Fibroblast of upper back skin (primary cell): ENCODE measurements at regions not wholly inside any gene's neighbourhood (a gene's known extent, or its start where the extent isn't known, plus 50 kb on each side); places are given as distances from the start of the nearest gene placed in this dataset.
"Not testable (repeated sequence)": the region's sequence is repeated elsewhere in the genome, so short reads cannot be mapped to it uniquely, and the experiment has no call there.

ENCODE experiments used
- DNase-seq: peaks from one replicate; pipeline ENCODE4 v3.0.0-alpha.2; 2013

GRCh38 chr7:25602730-25603426, 374.6 kb upstream of the NPVF start:
- DNase-seq: not testable (repeated sequence)

- not testable (repeated sequence) for DNase-seq
Observed at GRCh38 chr7:25603427-25603740, 375.1 kb upstream of the NPVF start.

- no peak for DNase-seq
Observed at GRCh38 chr7:25611196-25611595, 382.9 kb upstream of the NPVF start.

- DNase-seq: no peak
Observed at GRCh38 chr7:25613912-25614311, 385.6 kb upstream of the NPVF start.

DNA sequence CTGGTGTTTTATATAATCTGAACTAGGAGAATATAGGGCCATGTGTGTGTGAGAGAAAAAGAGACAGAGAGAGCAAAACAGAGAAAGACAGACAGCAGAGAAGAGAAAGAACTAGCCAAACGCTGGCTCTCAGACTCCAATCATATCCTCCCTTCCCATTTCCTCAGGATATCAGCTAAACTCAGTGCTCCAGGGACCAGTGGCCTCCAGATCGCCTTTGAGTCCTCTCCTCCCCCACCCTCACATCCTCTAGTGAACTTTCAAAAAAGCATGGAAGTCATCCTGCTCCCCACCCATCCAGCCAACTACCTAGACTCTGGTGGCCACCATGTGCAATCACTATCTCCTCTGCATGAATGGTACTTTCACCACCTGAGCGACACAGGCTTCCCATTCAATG, 386.1 kb upstream of the NPVF start:
- no peak for DNase-seq

- DNase-seq: no peak
Observed at GRCh38 chr7:25615003-25615402, 386.7 kb upstream of the NPVF start.

- DNase-seq: no peak
Observed at GRCh38 chr7:25615593-25615992, 387.3 kb upstream of the NPVF start.

- no peak for DNase-seq
Observed at GRCh38 chr7:25617214-25617613, 388.9 kb upstream of the NPVF start.

DNA sequence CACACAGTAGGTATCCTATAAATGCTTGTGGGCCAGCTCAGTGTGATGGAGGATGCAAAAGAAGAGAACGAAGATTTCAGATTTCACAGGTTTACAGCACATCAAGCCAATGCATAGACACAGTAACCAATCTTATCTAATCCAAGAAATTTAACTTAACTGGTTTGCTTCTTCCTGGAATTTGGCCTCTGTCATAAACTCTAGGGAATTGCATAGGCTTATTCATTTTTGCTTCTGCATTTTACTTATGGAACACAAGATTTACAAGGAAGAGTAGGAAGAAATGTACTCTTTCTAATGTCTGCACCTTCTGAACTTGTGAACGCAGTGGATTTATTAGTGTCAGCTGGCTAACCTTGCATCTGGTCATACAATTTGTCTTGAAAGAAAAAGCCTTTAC, 389.4 kb upstream of the NPVF start:
- no peak for DNase-seq

GRCh38 chr7:25619381-25619780, 391.1 kb upstream of the NPVF start:
- DNase-seq: no peak

- DNase-seq: no peak
Observed at GRCh38 chr7:25619963-25620799, 391.9 kb upstream of the NPVF start.

GRCh38 chr7:25621993-25622392, 393.7 kb upstream of the NPVF start:
- no peak for DNase-seq

- DNase-seq: no peak
Observed at GRCh38 chr7:25622695-25623094, 394.4 kb upstream of the NPVF start.

- peak; percentile 8 for DNase-seq
Observed at GRCh38 chr7:25624051-25624450, 395.8 kb upstream of the NPVF start.

DNA sequence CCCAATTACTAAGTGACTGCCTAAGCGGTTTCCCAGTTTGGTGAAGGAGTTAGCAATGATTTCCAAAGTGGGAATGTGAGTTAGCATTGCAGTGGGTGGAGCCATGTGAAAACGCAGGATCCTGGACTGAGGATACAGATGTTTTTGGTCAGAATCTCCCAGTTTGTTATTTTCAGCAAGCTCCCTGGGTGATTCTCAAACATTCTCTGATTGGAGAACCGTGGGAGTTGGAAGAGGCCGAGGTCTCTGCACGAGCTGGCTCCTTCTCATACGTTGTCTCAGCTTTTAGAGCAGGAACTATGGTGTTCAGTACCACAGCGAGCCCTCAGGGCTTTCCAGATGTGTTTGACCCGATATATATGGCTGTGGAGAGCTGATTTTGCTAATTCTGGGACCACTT, 396.5 kb upstream of the NPVF start:
- DNase-seq: peak; percentile 11

DNA sequence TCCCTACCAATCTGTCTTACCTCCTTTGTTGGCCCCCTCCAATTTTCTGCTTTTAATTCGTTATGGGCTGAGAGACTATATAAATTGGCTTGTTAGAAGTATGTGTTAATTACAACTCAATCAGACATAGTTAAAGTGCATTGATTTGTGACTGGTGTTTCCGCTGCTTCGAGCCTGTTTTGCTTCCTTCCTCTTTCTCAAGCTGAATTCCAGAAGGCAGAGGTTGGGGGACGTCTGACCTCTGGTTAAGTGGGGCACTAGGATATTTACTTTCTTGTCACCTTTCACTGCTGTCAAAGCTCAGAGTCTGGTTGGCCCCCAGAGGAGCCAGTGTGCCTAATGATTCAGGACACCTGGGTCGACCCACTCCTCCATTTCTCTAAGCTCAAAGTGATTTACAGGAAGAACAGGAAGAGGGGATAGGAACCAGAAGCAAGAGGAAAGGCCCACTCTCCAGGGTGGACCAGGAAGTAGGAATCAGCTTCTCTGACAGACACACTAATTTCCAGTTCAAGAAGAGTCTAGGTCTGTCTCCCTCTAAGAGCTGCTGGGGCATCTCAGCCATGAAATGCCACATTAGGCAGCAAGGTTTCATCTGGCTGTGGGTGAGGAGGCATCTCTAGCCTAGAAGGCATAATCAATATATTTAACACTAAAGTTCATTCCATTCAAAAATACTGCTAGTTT, 397.2 kb upstream of the NPVF start:
- DNase-seq: no peak

DNA sequence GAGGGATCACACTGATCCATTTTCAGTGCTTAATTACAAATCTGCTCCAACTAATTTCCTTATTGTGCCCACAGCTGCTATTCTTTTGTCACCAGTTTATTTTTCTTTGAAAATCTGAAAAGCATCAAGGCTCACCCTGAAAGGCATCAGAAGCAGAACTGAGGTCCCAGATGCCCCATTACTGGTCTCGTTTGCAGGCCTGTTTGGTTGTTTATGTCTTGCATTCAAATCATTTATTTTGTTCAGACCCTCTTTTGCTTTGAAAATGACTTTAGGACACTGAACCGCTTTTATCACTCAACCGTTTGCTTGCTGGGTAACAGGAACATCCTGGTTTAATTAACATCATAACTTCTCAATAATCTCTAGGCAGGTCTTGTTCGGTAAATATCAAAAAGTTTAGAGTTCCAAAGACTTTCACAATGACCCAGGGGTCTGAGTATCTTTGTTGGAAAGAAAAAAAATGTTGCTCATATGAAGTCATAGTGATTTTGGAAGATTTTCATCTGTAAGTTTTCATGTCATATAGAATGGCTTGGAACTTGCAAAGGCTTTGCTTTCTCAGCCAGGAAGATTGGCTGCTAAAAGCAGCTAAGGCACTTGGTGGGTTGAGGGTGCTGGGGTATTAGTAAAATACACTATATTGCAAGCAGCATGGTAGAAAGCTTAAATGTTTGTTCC, 398.3 kb upstream of the NPVF start:
- no peak for DNase-seq

DNA sequence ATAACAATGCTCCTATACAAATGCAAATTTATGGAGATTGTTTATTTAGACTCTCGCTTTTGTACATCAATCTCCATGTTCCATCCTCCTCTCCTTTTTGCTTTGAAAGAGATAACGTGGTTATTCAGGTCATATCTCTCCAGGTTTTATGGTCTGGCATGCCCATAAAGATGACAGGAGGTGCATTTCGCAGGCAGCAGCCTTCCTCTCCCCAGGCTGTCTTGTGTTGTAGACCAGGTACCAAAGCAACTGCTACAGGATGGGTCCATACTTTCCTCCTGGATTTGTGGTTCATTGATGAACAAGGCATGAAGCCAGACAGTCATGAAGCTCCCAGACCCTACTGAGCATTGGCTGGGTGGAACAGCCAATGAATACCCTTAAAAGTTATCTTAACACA, 400.2 kb upstream of the NPVF start:
- DNase-seq: no peak

GRCh38 chr7:25632616-25633015, 404.3 kb upstream of the NPVF start:
- no peak for DNase-seq

- DNase-seq: no peak
Observed at GRCh38 chr7:25633426-25634036, 405.2 kb upstream of the NPVF start.

GRCh38 chr7:25636168-25636567, 407.9 kb upstream of the NPVF start:
- DNase-seq: no peak

DNA sequence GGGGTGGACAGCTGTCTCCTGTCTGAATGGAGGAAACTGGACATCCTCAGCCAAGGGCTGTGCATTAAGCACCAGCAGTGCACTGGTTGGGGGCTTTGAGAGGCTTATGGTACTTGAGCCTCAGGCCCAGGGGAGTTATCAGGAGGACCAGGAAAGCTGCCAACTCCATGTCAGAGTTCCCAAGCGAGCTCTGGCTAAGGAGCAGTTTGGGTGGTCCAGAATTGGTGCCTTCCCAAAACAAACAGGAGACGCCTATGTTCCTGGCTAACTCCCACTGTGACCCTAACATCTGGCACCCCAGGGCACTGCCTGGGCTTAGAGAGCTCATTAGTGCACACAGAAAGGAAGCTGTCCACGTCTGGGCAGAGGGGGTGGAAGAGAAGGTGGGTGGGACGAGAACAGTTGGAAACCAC, 408.6 kb upstream of the NPVF start:
- DNase-seq: no peak

DNA sequence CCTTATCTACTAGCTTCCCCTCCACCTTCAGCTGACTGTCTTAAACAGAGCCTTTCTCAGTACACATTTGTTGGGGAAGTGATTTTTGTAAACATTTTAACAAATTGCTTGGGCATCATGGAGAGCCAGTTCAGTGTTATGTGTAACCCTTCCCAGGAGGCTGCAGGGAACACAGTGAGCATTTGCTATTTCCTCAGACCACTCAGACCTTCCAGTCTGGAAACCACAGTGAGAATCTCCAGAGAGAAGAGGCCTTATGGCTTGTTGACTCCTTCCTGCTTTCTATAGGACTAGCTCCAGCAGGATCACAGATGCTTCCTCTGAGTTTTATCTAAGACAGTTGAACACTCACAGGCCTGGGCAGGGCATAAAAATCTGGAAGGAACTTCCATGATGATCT, 409.8 kb upstream of the NPVF start:
- DNase-seq: no peak
